Activated CD4-positive, alpha-beta T cell treated with anti-CD3 and anti-CD28 coated beads, Interleukin-2, amount 10 ng/mL, durations not matched to agents 7 days and 5 days (primary cell): ENCODE measurements at regions not wholly inside any gene's neighbourhood (a gene's known extent, or its start where the extent isn't known, plus 50 kb on each side); places are given as distances from the start of the nearest gene placed in this dataset.

Source experiments
- CTCF ChIA-PET: fragments of 350-600 bp; sonication (Branson Sonifier 250); formaldehyde crosslinking; loops from one replicate; lab custom pipeline; 2021; ENCODE audit warnings: antibody characterized with exemption; lab: Charles Lee
- POLR2A ChIA-PET: fragments of 350-600 bp; sonication (Branson Sonifier 250); formaldehyde crosslinking; loops from one replicate; lab custom pipeline; 2021; ENCODE audit warnings: antibody characterized with exemption; lab: Charles Lee
- DNase-seq: peaks from one replicate; pipeline ENCODE4 v3.0.0-alpha.2; 2020
- H3K27ac Mint-ChIP-seq: one replicate; pipeline ENCODE4 v1.8.0; 2021; ENCODE audit warnings: mild to moderate bottlenecking, moderate library complexity, mixed read lengths
- H3K27me3 Mint-ChIP-seq: one replicate; pipeline ENCODE4 v1.8.0; 2021; ENCODE audit warnings: mixed read lengths
- H3K36me3 Mint-ChIP-seq: one replicate; pipeline ENCODE4 v1.8.0; 2021; ENCODE audit warnings: low read depth, mixed read lengths
- H3K4me1 Mint-ChIP-seq: one replicate; pipeline ENCODE4 v1.8.0; 2021; ENCODE audit warnings: mixed read lengths
- H3K4me3 Mint-ChIP-seq: one replicate; pipeline ENCODE4 v1.8.0; 2021; ENCODE audit warnings: mild to moderate bottlenecking, moderate library complexity, mixed read lengths
- H3K9me3 Mint-ChIP-seq: one replicate; pipeline ENCODE4 v1.8.0; 2021; ENCODE audit warnings: mixed read lengths

GRCh38 chr14:98334186-98334585 is 937.8 kb downstream of the BCL11B start:
- CTCF ChIA-PET: interaction anchor here (1.3 kb wide), 1 partner anchor 11 kb away, joined by 3 read pairs; no protein-coding TSS in a partner anchor
- H3K4me3 Mint-ChIP-seq: no peak overlapping the region
- H3K27ac Mint-ChIP-seq: no peak overlapping the region
- H3K36me3 Mint-ChIP-seq: peaks cover 2% of the 10 kb centered on the region
- DNase-seq: no peak
- no peaks in the 10 kb centered on the region for H3K27me3 Mint-ChIP-seq
- H3K4me1 Mint-ChIP-seq: no peaks in the 10 kb centered on the region
- peaks cover 6% of the 10 kb centered on the region for H3K9me3 Mint-ChIP-seq
- POLR2A ChIA-PET: no interaction called here

- Mint-ChIP-seq H3K36me3 (no peaks in the 10 kb centered on the region), H3K9me3 (no peaks in the 10 kb centered on the region), H3K27me3 (no peaks in the 10 kb centered on the region), H3K4me1 (peaks cover 2% of the 10 kb centered on the region), H3K4me3 (no peak overlapping the region), H3K27ac (no peak overlapping the region)
- ChIA-PET POLR2A (no interaction called here), CTCF (no interaction called here)
- no peak for DNase-seq
Observed at GRCh38 chr14:98341211-98341610, 930.8 kb downstream of the BCL11B start.

- Mint-ChIP-seq H3K4me3 (no peak overlapping the region), H3K27me3 (no peaks in the 10 kb centered on the region), H3K36me3 (no peaks in the 10 kb centered on the region), H3K27ac (no peak overlapping the region), H3K9me3 (peaks cover 2% of the 10 kb centered on the region), H3K4me1 (peaks cover 3% of the 10 kb centered on the region)
- ChIA-PET CTCF (interaction anchor here (1.0 kb wide), 1 partner anchor 11 kb away, joined by 3 read pairs; no protein-coding TSS in a partner anchor), POLR2A (no interaction called here)
- DNase-seq: no peak
Observed at GRCh38 chr14:98345161-98345560, 926.8 kb downstream of the BCL11B start.

GRCh38 chr14:98347686-98348085 is 924.3 kb downstream of the BCL11B start:
- no peaks in the 10 kb centered on the region for H3K36me3 Mint-ChIP-seq
- CTCF ChIA-PET: interaction anchor here (0.9 to 1.1 kb wide), 3 partner anchors 9 to 123 kb away, joined by 3 to 5 read pairs (median 3); no protein-coding TSS in a partner anchor
- peaks cover 2% of the 10 kb centered on the region for H3K9me3 Mint-ChIP-seq
- no peak overlapping the region for H3K27ac Mint-ChIP-seq
- H3K4me1 Mint-ChIP-seq: peaks cover 6% of the 10 kb centered on the region
- H3K4me3 Mint-ChIP-seq: no peak overlapping the region
- POLR2A ChIA-PET: no interaction called here
- no peaks in the 10 kb centered on the region for H3K27me3 Mint-ChIP-seq
- no peak for DNase-seq

- Mint-ChIP-seq H3K4me1 (peaks cover 6% of the 10 kb centered on the region), H3K27me3 (no peaks in the 10 kb centered on the region), H3K27ac (no peak overlapping the region), H3K4me3 (no peak overlapping the region), H3K36me3 (no peaks in the 10 kb centered on the region), H3K9me3 (peaks cover 2% of the 10 kb centered on the region)
- CTCF ChIA-PET: interaction anchor here (1.1 kb wide), 2 partner anchors 12 to 122 kb away, joined by 3 to 5 read pairs; no protein-coding TSS in a partner anchor
- no peak for DNase-seq
- POLR2A ChIA-PET: no interaction called here
Observed at GRCh38 chr14:98348505-98348904, 923.5 kb downstream of the BCL11B start.

- Mint-ChIP-seq H3K27me3 (no peaks in the 10 kb centered on the region), H3K4me1 (peaks cover 6% of the 10 kb centered on the region), H3K4me3 (no peak overlapping the region), H3K36me3 (no peaks in the 10 kb centered on the region), H3K27ac (no peak overlapping the region), H3K9me3 (peaks cover 2% of the 10 kb centered on the region)
- ChIA-PET POLR2A (no interaction called here), CTCF (interaction anchor here (1.4 kb wide), 1 partner anchor 25 kb away, joined by 3 read pairs; no protein-coding TSS in a partner anchor)
- DNase-seq: no peak
Observed at GRCh38 chr14:98350213-98350612, 921.8 kb downstream of the BCL11B start.

- Mint-ChIP-seq H3K4me3 (no peak overlapping the region), H3K9me3 (peaks cover 26% of the 10 kb centered on the region), H3K36me3 (peaks cover 8% of the 10 kb centered on the region), H3K27me3 (no peaks in the 10 kb centered on the region), H3K4me1 (peaks cover 8% of the 10 kb centered on the region), H3K27ac (no peak overlapping the region)
- ChIA-PET POLR2A (no interaction called here), CTCF (no interaction called here)
- DNase-seq: no peak
Observed at GRCh38 chr14:98364961-98365360, 907.0 kb downstream of the BCL11B start.

- H3K9me3 Mint-ChIP-seq: peaks cover 21% of the 10 kb centered on the region
- peaks cover 8% of the 10 kb centered on the region for H3K4me1 Mint-ChIP-seq
- H3K36me3 Mint-ChIP-seq: peaks cover 9% of the 10 kb centered on the region
- H3K4me3 Mint-ChIP-seq: no peak overlapping the region
- ChIA-PET CTCF (no interaction called here), POLR2A (no interaction called here)
- DNase-seq: no peak
- H3K27ac Mint-ChIP-seq: no peak overlapping the region
- H3K27me3 Mint-ChIP-seq: no peaks in the 10 kb centered on the region
Observed at GRCh38 chr14:98366429-98366828, 905.6 kb downstream of the BCL11B start.

- Mint-ChIP-seq H3K36me3 (peaks cover 9% of the 10 kb centered on the region), H3K4me1 (peaks cover 8% of the 10 kb centered on the region), H3K27ac (no peak overlapping the region), H3K4me3 (no peak overlapping the region), H3K27me3 (no peaks in the 10 kb centered on the region), H3K9me3 (peaks cover 21% of the 10 kb centered on the region)
- DNase-seq: no peak
- ChIA-PET POLR2A (no interaction called here), CTCF (no interaction called here)
Observed at GRCh38 chr14:98368221-98368620, 903.8 kb downstream of the BCL11B start.

GRCh38 chr14:98368916-98369315 is 903.1 kb downstream of the BCL11B start:
- H3K36me3 Mint-ChIP-seq: peaks cover 9% of the 10 kb centered on the region
- H3K4me3 Mint-ChIP-seq: no peak overlapping the region
- H3K9me3 Mint-ChIP-seq: peaks cover 21% of the 10 kb centered on the region
- H3K27me3 Mint-ChIP-seq: no peaks in the 10 kb centered on the region
- no peak for DNase-seq
- CTCF ChIA-PET: no interaction called here
- H3K27ac Mint-ChIP-seq: no peak overlapping the region
- POLR2A ChIA-PET: no interaction called here
- H3K4me1 Mint-ChIP-seq: peaks cover 8% of the 10 kb centered on the region

GRCh38 chr14:98369344-98369743 is 902.7 kb downstream of the BCL11B start:
- no peak overlapping the region for H3K27ac Mint-ChIP-seq
- H3K4me1 Mint-ChIP-seq: peaks cover 8% of the 10 kb centered on the region
- CTCF ChIA-PET: no interaction called here
- DNase-seq: no peak
- no peaks in the 10 kb centered on the region for H3K27me3 Mint-ChIP-seq
- H3K4me3 Mint-ChIP-seq: no peak overlapping the region
- POLR2A ChIA-PET: no interaction called here
- peaks cover 9% of the 10 kb centered on the region for H3K36me3 Mint-ChIP-seq
- H3K9me3 Mint-ChIP-seq: peaks cover 21% of the 10 kb centered on the region

- peaks cover 9% of the 10 kb centered on the region for H3K36me3 Mint-ChIP-seq
- H3K27me3 Mint-ChIP-seq: no peaks in the 10 kb centered on the region
- no peak overlapping the region for H3K4me3 Mint-ChIP-seq
- H3K27ac Mint-ChIP-seq: no peak overlapping the region
- ChIA-PET CTCF (no interaction called here), POLR2A (no interaction called here)
- H3K9me3 Mint-ChIP-seq: peaks cover 21% of the 10 kb centered on the region
- peaks cover 8% of the 10 kb centered on the region for H3K4me1 Mint-ChIP-seq
- DNase-seq: no peak
Observed at GRCh38 chr14:98370352-98370751, 901.6 kb downstream of the BCL11B start.

GRCh38 chr14:98371141-98371540 is 900.9 kb downstream of the BCL11B start:
- CTCF ChIA-PET: interaction anchor here (0.9 kb wide), 1 partner anchor 20 kb away, joined by 3 read pairs; no protein-coding TSS in a partner anchor
- peaks cover 9% of the 10 kb centered on the region for H3K36me3 Mint-ChIP-seq
- no peak for DNase-seq
- H3K4me3 Mint-ChIP-seq: no peak overlapping the region
- no peaks in the 10 kb centered on the region for H3K27me3 Mint-ChIP-seq
- POLR2A ChIA-PET: no interaction called here
- peaks cover 8% of the 10 kb centered on the region for H3K4me1 Mint-ChIP-seq
- H3K9me3 Mint-ChIP-seq: peaks cover 21% of the 10 kb centered on the region
- no peak overlapping the region for H3K27ac Mint-ChIP-seq

- H3K4me3 Mint-ChIP-seq: no peak overlapping the region
- CTCF ChIA-PET: no interaction called here
- H3K27me3 Mint-ChIP-seq: no peaks in the 10 kb centered on the region
- peaks cover 19% of the 10 kb centered on the region for H3K9me3 Mint-ChIP-seq
- H3K27ac Mint-ChIP-seq: no peak overlapping the region
- H3K4me1 Mint-ChIP-seq: peaks cover 5% of the 10 kb centered on the region
- POLR2A ChIA-PET: no interaction called here
- peaks cover 6% of the 10 kb centered on the region for H3K36me3 Mint-ChIP-seq
- DNase-seq: no peak
Observed at GRCh38 chr14:98374136-98374535, 897.9 kb downstream of the BCL11B start.
